GM12873 (cell line): ENCODE measurements at regions not wholly inside any gene's neighbourhood (a gene's known extent, or its start where the extent isn't known, plus 50 kb on each side); places are given as distances from the start of the nearest gene placed in this dataset.

ENCODE experiments used
- TF ChIP-seq, protein P1 (sequence below): IDR thresholded peaks from 2 replicates; pipeline ENCODE4 v1.5.1; 2012; ENCODE audit warnings: low read depth, mild to moderate bottlenecking, moderate library complexity, low read length, control low read depth; ENCODE audit not compliant: insufficient read depth; ENCODE audit errors: missing control alignments

DNA sequence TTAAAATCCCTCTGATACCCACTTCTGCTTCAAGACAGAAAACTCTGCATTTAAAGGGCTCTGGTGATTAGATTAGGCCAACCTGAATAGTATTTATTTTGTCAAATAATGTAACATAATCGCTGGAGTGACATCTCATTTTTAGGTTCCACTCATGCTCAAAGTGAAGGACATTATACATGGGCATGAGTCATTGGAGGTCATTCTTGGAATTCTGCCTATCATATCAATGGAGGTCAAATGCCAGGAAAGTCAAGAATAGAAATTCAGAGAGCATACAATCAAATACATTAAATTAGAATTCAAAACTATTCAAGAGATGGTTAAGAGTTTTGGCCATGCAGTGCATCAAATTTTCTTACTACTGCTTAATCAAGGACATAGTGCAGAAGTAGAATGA lies 50.8 kb upstream of the PRSS1 start:
- TF ChIP-seq, protein P1, sequence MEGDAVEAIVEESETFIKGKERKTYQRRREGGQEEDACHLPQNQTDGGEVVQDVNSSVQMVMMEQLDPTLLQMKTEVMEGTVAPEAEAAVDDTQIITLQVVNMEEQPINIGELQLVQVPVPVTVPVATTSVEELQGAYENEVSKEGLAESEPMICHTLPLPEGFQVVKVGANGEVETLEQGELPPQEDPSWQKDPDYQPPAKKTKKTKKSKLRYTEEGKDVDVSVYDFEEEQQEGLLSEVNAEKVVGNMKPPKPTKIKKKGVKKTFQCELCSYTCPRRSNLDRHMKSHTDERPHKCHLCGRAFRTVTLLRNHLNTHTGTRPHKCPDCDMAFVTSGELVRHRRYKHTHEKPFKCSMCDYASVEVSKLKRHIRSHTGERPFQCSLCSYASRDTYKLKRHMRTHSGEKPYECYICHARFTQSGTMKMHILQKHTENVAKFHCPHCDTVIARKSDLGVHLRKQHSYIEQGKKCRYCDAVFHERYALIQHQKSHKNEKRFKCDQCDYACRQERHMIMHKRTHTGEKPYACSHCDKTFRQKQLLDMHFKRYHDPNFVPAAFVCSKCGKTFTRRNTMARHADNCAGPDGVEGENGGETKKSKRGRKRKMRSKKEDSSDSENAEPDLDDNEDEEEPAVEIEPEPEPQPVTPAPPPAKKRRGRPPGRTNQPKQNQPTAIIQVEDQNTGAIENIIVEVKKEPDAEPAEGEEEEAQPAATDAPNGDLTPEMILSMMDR: no peak

DNA sequence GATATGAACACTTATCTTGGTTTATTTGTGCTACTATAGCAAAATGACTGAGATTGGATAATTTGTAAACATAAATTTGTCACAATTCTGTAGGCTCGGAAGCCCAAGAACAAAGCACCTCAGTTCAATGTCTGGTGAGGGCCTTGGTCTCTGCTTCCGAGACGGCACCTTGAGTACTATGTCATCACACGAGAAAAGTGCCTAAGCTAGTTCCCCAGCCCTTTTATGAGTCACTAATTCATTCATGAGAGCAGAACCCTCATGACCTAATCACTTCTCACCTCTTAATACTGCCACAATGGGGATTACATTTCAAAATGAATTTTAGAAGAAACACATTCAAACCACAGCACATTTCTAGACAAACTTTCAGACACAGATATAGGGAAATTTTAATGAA lies 52.0 kb upstream of the PRSS1 start:
- TF ChIP-seq, protein P1: no peak

DNA sequence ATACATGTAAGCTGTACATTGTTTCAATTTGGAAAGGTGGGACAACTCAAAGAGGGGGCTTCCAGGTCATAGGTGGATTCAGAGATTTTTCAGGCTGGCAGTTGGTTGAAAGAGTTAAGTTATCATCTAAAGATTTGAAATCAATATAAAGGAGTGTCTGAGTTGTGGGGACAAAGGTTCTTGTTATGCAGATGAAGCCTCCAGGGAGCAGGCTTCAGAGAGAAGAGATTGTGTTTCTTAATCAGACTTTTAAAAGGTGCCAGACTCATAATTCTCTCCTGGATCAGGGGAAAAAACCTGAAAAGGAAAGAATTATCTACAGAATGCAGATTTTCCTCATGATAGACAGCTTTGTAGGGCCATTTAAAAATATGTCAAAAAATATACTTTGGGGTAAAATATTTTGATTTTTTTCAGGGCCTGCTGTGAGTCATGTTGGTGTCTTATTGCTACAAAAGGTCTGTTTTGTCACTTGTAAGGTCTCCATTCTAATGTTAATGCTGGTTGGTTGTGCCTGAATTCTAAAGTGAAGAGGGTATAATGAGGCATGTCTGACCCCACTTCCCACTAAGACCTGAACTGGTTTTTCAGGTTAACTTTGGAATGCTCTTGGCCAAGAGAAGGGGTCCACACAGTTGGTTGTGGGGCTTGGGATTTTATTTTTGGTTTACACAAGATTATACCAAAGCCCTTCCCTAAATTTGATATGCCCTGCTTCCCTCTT lies 52.7 kb upstream of the PRSS1 start:
- TF ChIP-seq, protein P1: no peak

DNA sequence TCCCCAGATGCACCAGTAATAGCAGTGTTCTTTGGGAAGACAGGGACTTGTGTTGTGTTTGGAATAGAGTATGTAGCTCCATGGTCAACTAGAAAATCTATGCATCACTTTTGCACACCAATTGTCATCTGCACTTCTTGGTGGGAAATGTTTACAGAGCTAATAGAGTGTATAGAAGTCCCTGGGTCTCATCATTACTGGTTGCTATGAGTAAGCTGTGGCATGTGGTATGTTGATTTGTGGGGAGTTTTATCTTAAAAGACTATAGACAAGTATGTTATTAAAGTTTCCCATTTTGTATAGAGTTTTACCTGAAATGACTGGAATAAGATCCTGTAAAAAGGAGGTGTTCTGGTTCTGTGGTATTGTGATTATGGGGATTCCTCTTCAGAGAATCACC lies 55.4 kb upstream of the PRSS1 start:
- TF ChIP-seq, protein P1: no peak

DNA sequence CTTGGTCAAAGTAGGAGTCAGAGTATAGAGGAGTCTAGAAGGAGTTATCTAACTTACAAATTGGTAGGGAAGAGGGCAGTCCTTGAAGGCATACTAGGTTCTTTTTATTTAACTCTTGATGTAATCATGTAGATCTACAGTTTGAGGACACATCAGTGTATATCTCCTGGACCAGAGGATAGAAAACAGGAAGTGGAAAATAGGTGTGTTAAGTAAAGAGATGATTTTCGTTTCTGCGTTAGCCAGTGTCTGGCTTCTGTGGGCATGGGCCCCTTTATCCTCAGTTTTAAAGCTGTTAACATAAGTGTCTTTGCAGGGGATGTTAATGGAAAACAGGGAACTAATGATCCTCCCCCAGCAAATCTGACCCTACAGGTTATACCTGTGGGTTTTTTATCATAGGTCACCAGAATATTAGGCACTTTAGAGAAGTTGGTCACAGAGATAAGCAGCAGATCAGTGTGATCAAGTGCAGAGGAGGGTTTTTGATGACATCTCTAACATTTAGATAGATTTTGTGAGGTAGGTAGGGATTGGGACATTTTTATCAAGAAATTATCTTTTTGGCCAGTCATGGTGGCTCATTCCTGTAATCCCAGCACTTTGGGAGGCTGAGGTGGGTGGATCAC lies 58.6 kb upstream of the PRSS1 start:
- TF ChIP-seq, protein P1: no peak

DNA sequence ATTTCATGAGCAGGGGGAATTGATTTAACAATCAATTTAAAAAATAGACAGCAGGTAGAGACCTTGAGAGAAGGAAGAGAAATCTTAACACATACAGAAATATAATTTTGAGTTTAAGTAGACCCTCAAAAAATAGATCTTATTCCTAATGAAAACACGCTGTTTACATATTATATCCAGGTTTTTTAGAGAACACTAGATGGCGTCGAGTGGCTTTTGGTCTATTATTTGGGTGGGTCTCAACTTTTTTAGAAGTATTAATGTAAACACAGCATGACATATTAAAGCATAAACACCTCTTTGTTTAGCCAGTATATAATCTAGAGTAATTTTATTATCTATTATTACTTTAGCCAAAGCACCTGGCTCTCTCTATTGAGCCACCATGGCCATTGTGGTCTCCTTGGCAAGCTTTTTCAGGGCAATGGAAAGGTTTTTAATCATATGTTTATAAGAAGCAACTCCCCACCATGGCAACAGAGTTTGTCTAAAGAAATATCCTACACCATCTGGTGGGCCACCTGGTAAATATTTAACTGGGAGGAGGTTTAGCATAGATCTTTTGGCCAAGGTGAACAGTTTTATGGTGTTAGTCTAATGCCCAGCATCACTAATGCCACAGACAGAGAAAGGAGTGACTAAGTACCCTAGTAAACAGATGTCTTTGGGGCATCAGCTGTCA lies 59.7 kb upstream of the PRSS1 start:
- TF ChIP-seq, protein P1: peak; percentile 9

DNA sequence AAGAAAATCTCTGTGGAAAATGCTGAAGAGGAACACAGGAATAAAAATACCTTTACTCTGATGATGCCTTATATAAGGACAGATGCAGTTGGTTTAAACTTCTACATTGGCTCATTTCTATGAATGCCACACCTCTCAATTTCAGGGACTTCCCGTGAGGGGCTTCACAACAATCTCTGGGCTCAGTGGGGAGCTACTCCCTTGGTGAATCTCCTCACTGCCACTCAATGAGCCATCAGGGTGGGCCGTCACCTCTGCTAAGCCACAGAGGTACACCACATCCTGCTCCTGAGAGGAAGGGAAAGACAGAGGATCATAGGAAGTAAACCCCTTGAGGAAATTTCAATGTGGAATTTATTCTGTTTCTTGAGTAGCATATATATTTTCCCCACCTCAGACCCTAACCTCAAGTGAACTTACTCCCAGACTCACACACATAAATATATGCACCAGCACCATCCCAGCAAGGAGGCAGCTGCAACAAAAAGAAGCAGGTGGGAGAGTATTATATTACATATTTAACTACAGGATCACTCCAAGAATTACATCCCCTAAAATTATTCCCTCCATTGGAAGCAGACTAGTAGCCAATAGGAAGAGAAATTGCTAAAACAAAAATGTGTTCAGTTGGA lies 63.3 kb upstream of the PRSS1 start:
- TF ChIP-seq, protein P1: no peak
